ENCODE measurements at regions not wholly inside any gene's neighbourhood (a gene's known extent, or its start where the extent isn't known, plus 50 kb on each side); places are given as distances from the start of the nearest gene placed in this dataset.

DNA sequence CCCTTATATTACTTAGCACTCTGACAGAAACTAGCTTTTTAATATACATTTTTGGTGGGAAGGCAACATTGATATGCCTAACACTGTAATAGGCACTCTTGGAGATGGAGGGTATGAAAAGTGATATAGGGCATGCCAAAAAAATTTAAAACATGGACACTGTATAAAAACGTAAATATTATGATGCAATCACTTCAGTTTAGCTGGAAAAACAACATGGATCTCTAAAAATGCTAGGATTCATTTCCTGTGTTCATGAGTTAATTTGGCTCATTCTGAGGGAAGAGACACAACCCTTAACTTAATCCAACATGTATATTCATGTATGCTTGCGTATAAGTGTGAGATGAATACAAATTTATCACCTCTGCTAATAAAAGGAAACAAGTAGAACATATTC lies 157.3 kb upstream of the TFAP2D start:
- TF ChIP-seq, protein P1, sequence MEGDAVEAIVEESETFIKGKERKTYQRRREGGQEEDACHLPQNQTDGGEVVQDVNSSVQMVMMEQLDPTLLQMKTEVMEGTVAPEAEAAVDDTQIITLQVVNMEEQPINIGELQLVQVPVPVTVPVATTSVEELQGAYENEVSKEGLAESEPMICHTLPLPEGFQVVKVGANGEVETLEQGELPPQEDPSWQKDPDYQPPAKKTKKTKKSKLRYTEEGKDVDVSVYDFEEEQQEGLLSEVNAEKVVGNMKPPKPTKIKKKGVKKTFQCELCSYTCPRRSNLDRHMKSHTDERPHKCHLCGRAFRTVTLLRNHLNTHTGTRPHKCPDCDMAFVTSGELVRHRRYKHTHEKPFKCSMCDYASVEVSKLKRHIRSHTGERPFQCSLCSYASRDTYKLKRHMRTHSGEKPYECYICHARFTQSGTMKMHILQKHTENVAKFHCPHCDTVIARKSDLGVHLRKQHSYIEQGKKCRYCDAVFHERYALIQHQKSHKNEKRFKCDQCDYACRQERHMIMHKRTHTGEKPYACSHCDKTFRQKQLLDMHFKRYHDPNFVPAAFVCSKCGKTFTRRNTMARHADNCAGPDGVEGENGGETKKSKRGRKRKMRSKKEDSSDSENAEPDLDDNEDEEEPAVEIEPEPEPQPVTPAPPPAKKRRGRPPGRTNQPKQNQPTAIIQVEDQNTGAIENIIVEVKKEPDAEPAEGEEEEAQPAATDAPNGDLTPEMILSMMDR (optimal IDR thresholded peaks at IDR 0.05 in 1 of 3, IDR thresholded peaks at IDR 0.05 in 1 of 3, conservative IDR thresholded peaks at IDR 0.05 in 1 of 3; ENCODE audit: extremely low read depth in 1 of 3, insufficient read depth in 2 of 3, low read length in 3 of 3) = no peak
- no peak for TF ChIP-seq EZH2 (IDR thresholded peaks at IDR 0.05; ENCODE audit: low read length)

All from keratinocyte (primary cell).